Mesenchymal stem cell (in vitro differentiated cells and primary cell): ENCODE measurements at regions not wholly inside any gene's neighbourhood (a gene's known extent, or its start where the extent isn't known, plus 50 kb on each side); places are given as distances from the start of the nearest gene placed in this dataset.
A peak's percentile ranks its signal among the peaks of the same experiment; 100 is the strongest.

Source experiments
- DNase-seq: peaks from one replicate; pipeline ENCODE4 v3.0.0-alpha.2; 2013
- H2AFZ ChIP-seq: one replicate; pipeline ENCODE4 v1.6.1; 2013; ENCODE audit warnings: low read depth, mild to moderate bottlenecking, control low read depth, inconsistent platforms, low read length, moderate library complexity
- H2AK5ac ChIP-seq: 2 replicates; pipeline ENCODE4 v1.6.1; 2013; ENCODE audit warnings: low read length, moderate library complexity, mild to moderate bottlenecking, inconsistent platforms; ENCODE audit not compliant: severe bottlenecking
- H2BK120ac ChIP-seq: one replicate; pipeline ENCODE4 v1.6.1; 2013; ENCODE audit warnings: low read depth, mild to moderate bottlenecking, inconsistent platforms, low read length, moderate library complexity
- H2BK12ac ChIP-seq, 2 experiments: one replicate each; pipeline ENCODE4 v1.6.1; 2013; ENCODE audit warnings: inconsistent platforms in 2 of 2, low read length in 2 of 2, mild to moderate bottlenecking in 2 of 2, moderate library complexity in 2 of 2, control low read depth in 1 of 2
- H2BK15ac ChIP-seq: one replicate; pipeline ENCODE4 v1.6.1; 2013; ENCODE audit warnings: mild to moderate bottlenecking, low read depth, inconsistent platforms; ENCODE audit not compliant: poor library complexity, severe bottlenecking
- H2BK5ac ChIP-seq: 2 replicates; pipeline ENCODE4 v1.6.1; 2013; ENCODE audit warnings: low read depth, mild to moderate bottlenecking, low read length, control low read depth, inconsistent platforms; ENCODE audit not compliant: poor library complexity, severe bottlenecking
- H3K14ac ChIP-seq, 2 experiments: one replicate each; pipeline ENCODE4 v1.6.1; 2013; ENCODE audit warnings: inconsistent platforms in 2 of 2, low read length in 2 of 2, control low read depth in 1 of 2, mild to moderate bottlenecking in 1 of 2, moderate library complexity in 1 of 2
- H3K18ac ChIP-seq, 2 experiments: one replicate each; pipeline ENCODE4 v1.6.1; 2013; ENCODE audit warnings: inconsistent platforms in 2 of 2, low read length in 2 of 2, control low read depth in 1 of 2, low read depth in 1 of 2, mild to moderate bottlenecking in 1 of 2
- H3K23ac ChIP-seq, 2 experiments: one replicate each; pipeline ENCODE4 v1.6.1; 2013; ENCODE audit warnings: inconsistent platforms in 2 of 2, low read length in 2 of 2, mild to moderate bottlenecking in 2 of 2, moderate library complexity in 2 of 2, control low read depth in 1 of 2
- H3K27ac ChIP-seq: 2 replicates; pipeline ENCODE4 v1.5.1; 2013; ENCODE audit warnings: mild to moderate bottlenecking, moderate library complexity, low read length, control low read depth, inconsistent platforms; ENCODE audit not compliant: poor library complexity, severe bottlenecking
- H3K27me3 ChIP-seq, 2 experiments: 2 replicates each; pipeline versions ENCODE4 v1.6.1 to v1.7.0; 2013; ENCODE audit warnings: low read length in 2 of 2, mild to moderate bottlenecking in 2 of 2, moderate library complexity in 2 of 2, control low read depth in 1 of 2, inconsistent platforms in 1 of 2; ENCODE audit not compliant: control insufficient read depth in 1 of 2, insufficient read depth in 1 of 2
- H3K36me3 ChIP-seq, 2 experiments: 2 replicates each; pipeline versions ENCODE4 v1.6.1 to v1.7.0; 2013; ENCODE audit warnings: low read length in 2 of 2, control low read depth in 1 of 2, inconsistent platforms in 1 of 2, low read depth in 1 of 2, mild to moderate bottlenecking in 1 of 2; ENCODE audit not compliant: insufficient read depth in 2 of 2, control insufficient read depth in 1 of 2
- H3K4ac ChIP-seq, 2 experiments: one replicate each; pipeline ENCODE4 v1.6.1; 2013; ENCODE audit warnings: inconsistent platforms in 2 of 2, low read length in 2 of 2, mild to moderate bottlenecking in 2 of 2, moderate library complexity in 2 of 2, control low read depth in 1 of 2, low read depth in 1 of 2
- H3K4me1 ChIP-seq: 2 replicates; pipeline ENCODE4 v1.6.1; 2013; ENCODE audit warnings: low read depth, low read length, control low read depth; ENCODE audit not compliant: control insufficient read depth, insufficient read depth
- H3K4me2 ChIP-seq: 2 replicates; pipeline ENCODE4 v1.6.1; 2013; ENCODE audit warnings: low read length, mild to moderate bottlenecking, inconsistent platforms; ENCODE audit not compliant: poor library complexity, severe bottlenecking
- H3K4me3 ChIP-seq, 2 experiments: 2 replicates each; pipeline versions ENCODE4 v1.5.1 to v1.7.0; 2013; ENCODE audit warnings: low read length in 2 of 2, mild to moderate bottlenecking in 2 of 2, control low read depth in 1 of 2, low read depth in 1 of 2; ENCODE audit not compliant: insufficient read depth in 1 of 2
- H3K79me1 ChIP-seq: replicated peaks from 2 replicates; pipeline ENCODE4 v1.6.1; 2013; ENCODE audit warnings: mild to moderate bottlenecking, control low read depth, low read length, inconsistent platforms; ENCODE audit not compliant: poor library complexity, severe bottlenecking
- H3K9ac ChIP-seq: 2 replicates; pipeline ENCODE4 v1.7.0; 2013; ENCODE audit warnings: mild to moderate bottlenecking, low read length, moderate library complexity
- H3K9me3 ChIP-seq: 2 replicates; pipeline ENCODE4 v1.7.0; 2013; ENCODE audit warnings: mild to moderate bottlenecking, low read length; ENCODE audit not compliant: control insufficient read depth
- H4K8ac ChIP-seq: one replicate; pipeline ENCODE4 v1.6.1; 2013; ENCODE audit warnings: inconsistent platforms, mild to moderate bottlenecking, low read length, moderate library complexity
- H4K91ac ChIP-seq: one replicate; pipeline ENCODE4 v1.6.1; 2013; ENCODE audit warnings: mild to moderate bottlenecking, low read length, inconsistent platforms
- WGBS: methylation state at CpG from one replicate; pipeline ENCODE4 v1.1.7; 2013; ENCODE audit warnings: mixed read lengths; 5-methylcytosine and 5-hydroxymethylcytosine counted together

DNA sequence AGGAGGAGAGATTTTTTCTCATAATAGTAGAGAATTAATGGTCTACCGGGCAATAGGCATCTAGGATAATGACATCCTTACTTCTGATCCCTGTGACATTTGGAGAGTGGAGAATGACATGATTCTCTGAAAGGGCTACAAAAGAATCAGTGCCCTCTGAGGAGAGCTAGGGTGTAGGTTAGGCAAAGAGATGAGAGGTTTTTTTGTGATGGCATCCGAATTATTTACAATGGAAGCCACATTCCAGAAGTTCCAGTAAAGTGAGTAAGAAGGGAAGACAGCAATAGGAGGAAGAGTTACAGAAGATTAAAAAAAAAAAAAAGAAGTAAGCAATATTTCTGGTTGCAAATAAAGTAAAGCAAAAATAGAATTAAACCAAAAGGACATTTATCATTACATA, 478.0 kb downstream of the RMST start:
- H3K4me3 ChIP-seq: no peak overlapping the region
- H3K4me2 ChIP-seq: no peak overlapping the region
- H2AK5ac ChIP-seq: no peak overlapping the region
- H3K9ac ChIP-seq: no peak overlapping the region
- no peak overlapping the region for H2BK15ac ChIP-seq
- no peaks in the 10 kb centered on the region for H3K4me1 ChIP-seq
- H3K9me3 ChIP-seq: no peaks in the 10 kb centered on the region
- H3K14ac ChIP-seq: no peak overlapping the region
- no peak overlapping the region for H4K91ac ChIP-seq
- H2BK5ac ChIP-seq: no peak overlapping the region
- no peak overlapping the region for H2BK120ac ChIP-seq
- H3K18ac ChIP-seq: no peak overlapping the region
- H4K8ac ChIP-seq: no peak overlapping the region
- 39% methylated on average over 2 of the region's 2 CpGs for WGBS
- no peaks in the 10 kb centered on the region for H3K36me3 ChIP-seq
- H3K79me1 ChIP-seq: no peaks in the 10 kb centered on the region
- peak; percentile 4 for DNase-seq
- H3K27me3 ChIP-seq: no peaks in the 10 kb centered on the region
- H2BK12ac ChIP-seq: no peak overlapping the region
- H3K27ac ChIP-seq: peak overlapping the region; percentile 52
- no peak overlapping the region for H2AFZ ChIP-seq
- H3K23ac ChIP-seq: no peak overlapping the region
- no peak overlapping the region for H3K4ac ChIP-seq

DNA sequence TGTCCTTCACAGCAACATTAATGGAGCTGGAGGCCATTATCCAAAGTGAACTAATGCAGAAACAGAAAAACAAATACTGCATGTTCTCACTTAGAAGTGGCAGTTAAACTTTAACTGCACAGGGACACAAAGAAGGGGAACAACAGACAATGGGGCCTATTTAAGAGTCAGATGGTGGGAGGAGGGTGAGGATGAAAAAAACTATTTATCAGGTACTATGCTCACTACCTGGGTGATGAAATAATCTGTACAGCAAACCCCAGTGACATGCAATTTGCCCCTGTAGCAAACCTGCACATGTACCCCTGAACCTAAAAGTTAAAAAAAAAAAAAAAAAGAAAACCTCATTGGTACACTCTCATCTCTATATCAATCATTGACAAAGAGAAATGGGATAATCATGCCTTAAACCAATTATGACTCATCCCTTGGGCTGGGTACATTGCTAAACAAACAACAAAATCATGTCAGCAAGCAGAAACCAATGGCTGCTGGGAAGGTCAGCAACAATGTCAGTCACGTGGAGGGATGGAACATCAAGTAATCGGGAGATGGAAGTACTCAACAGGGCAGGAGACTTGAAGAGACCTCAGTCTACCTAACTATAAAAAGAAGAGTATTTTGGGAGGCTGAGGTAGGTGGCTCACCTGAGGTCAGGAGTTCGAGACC, 479.2 kb downstream of the RMST start:
- Histone ChIP-seq H3K4me2 (no peak overlapping the region), H2BK120ac (no peak overlapping the region), H3K4ac (no peak overlapping the region), H3K18ac (no peak overlapping the region), H3K9ac (no peak overlapping the region), H3K9me3 (no peaks in the 10 kb centered on the region), H3K4me1 (no peaks in the 10 kb centered on the region), H3K27ac (no peak overlapping the region), H2AK5ac (no peak overlapping the region), H4K91ac (no peak overlapping the region), H3K79me1 (no peaks in the 10 kb centered on the region), H3K27me3 (no peaks in the 10 kb centered on the region), H4K8ac (no peak overlapping the region), H3K14ac (no peak overlapping the region), H2BK5ac (no peak overlapping the region), H2BK15ac (no peak overlapping the region), H2AFZ (no peak overlapping the region), H3K23ac (no peak overlapping the region), H3K4me3 (no peak overlapping the region), H2BK12ac (no peak overlapping the region), H3K36me3 (no peaks in the 10 kb centered on the region)
- WGBS: 79% methylated on average over 2 of the region's 3 CpGs
- no peak for DNase-seq

DNA sequence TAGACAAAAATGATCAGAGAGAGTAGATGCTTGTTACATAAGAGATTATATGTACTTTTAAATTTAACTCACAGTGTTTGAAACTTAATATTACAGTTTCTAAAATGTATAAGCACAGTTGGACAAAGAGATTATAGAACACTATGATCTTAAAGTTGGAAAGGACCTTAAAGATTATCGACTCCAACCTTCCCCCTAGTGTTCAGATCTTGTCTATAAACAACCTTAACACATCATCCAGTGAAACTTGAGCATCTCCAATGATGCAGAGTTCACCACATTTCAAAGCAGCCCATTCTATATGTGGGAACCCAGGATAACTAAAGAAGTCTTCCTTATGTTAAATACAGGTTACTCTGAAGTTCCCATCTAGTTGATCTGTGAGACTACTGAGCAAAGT, 480.8 kb downstream of the RMST start:
- Histone ChIP-seq H4K91ac (no peak overlapping the region), H3K9me3 (no peaks in the 10 kb centered on the region), H3K14ac (no peak overlapping the region), H2BK5ac (no peak overlapping the region), H3K27ac (no peak overlapping the region), H3K4me1 (no peaks in the 10 kb centered on the region), H3K4me3 (no peak overlapping the region), H3K27me3 (no peaks in the 10 kb centered on the region), H3K36me3 (no peaks in the 10 kb centered on the region), H2BK12ac (no peak overlapping the region), H3K9ac (no peak overlapping the region), H3K23ac (no peak overlapping the region), H4K8ac (no peak overlapping the region), H3K4ac (no peak overlapping the region), H3K4me2 (no peak overlapping the region), H3K79me1 (no peaks in the 10 kb centered on the region), H3K18ac (no peak overlapping the region), H2BK15ac (no peak overlapping the region), H2AK5ac (no peak overlapping the region), H2BK120ac (no peak overlapping the region), H2AFZ (no peak overlapping the region)
- WGBS: 85% methylated on average over 1 of the region's 1 CpG
- DNase-seq: no peak

DNA sequence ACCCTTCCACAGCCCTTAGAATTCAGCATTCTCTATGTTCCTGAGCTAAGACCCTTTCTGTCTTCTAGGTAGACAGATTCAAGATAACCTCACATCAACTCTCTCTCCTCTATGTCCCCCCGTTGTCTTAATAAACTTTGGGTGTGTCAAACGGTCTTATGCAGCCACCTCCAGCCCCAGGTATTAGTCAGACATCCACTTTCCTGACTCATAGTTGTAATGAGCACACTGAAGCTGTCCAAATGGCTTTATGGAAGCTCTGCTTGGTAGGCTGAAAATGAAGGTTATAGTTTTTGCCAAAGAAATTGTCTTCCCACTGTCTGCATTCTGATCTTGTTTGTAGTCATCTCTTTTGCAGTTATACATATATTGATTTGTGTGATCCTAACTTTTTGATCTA, 482.0 kb downstream of the RMST start:
- no peaks in the 10 kb centered on the region for H3K79me1 ChIP-seq
- H2BK120ac ChIP-seq: no peak overlapping the region
- no peak overlapping the region for H3K4me2 ChIP-seq
- H4K91ac ChIP-seq: no peak overlapping the region
- H3K36me3 ChIP-seq: no peaks in the 10 kb centered on the region
- no peak overlapping the region for H3K4ac ChIP-seq
- H2BK5ac ChIP-seq: no peak overlapping the region
- H3K14ac ChIP-seq: no peak overlapping the region
- H3K9ac ChIP-seq: no peak overlapping the region
- H3K18ac ChIP-seq: no peak overlapping the region
- no peaks in the 10 kb centered on the region for H3K9me3 ChIP-seq
- H3K4me1 ChIP-seq: no peaks in the 10 kb centered on the region
- H4K8ac ChIP-seq: no peak overlapping the region
- no peak overlapping the region for H3K27ac ChIP-seq
- H2BK15ac ChIP-seq: no peak overlapping the region
- no peak overlapping the region for H3K4me3 ChIP-seq
- H3K27me3 ChIP-seq: no peaks in the 10 kb centered on the region
- DNase-seq: no peak
- H2AK5ac ChIP-seq: no peak overlapping the region
- no peak overlapping the region for H3K23ac ChIP-seq
- no peak overlapping the region for H2BK12ac ChIP-seq
- no peak overlapping the region for H2AFZ ChIP-seq
- WGBS: 57% methylated on average over 2 of the region's 2 CpGs
